ENCODE measurements at regions not wholly inside any gene's neighbourhood (a gene's known extent, or its start where the extent isn't known, plus 50 kb on each side); places are given as distances from the start of the nearest gene placed in this dataset.

- TF ChIP-seq, protein P1, sequence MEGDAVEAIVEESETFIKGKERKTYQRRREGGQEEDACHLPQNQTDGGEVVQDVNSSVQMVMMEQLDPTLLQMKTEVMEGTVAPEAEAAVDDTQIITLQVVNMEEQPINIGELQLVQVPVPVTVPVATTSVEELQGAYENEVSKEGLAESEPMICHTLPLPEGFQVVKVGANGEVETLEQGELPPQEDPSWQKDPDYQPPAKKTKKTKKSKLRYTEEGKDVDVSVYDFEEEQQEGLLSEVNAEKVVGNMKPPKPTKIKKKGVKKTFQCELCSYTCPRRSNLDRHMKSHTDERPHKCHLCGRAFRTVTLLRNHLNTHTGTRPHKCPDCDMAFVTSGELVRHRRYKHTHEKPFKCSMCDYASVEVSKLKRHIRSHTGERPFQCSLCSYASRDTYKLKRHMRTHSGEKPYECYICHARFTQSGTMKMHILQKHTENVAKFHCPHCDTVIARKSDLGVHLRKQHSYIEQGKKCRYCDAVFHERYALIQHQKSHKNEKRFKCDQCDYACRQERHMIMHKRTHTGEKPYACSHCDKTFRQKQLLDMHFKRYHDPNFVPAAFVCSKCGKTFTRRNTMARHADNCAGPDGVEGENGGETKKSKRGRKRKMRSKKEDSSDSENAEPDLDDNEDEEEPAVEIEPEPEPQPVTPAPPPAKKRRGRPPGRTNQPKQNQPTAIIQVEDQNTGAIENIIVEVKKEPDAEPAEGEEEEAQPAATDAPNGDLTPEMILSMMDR (IDR thresholded peaks at IDR 0.05): no peak
- TF ChIP-seq POLR2A (IDR thresholded peaks at IDR 0.05): no peak
Observed at GRCh38 chr6:78300885-78301284, 566.5 kb upstream of the IRAK1BP1 start.

Measured in adrenal gland (tissue), 5 donors.